HG02973 (cell line): ENCODE measurements at regions not wholly inside any gene's neighbourhood (a gene's known extent, or its start where the extent isn't known, plus 50 kb on each side); places are given as distances from the start of the nearest gene placed in this dataset.
"Not testable (repeated sequence)": the region's sequence is repeated elsewhere in the genome, so short reads cannot be mapped to it uniquely, and the experiment has no call there.

Experiments
- ATAC-seq: cut with Tn5 transposase; IDR thresholded peaks from one replicate; pipeline ENCODE4 v1.9.1; 2021; ENCODE audit warnings: moderate library complexity; ENCODE audit not compliant: unreplicated experiment

DNA sequence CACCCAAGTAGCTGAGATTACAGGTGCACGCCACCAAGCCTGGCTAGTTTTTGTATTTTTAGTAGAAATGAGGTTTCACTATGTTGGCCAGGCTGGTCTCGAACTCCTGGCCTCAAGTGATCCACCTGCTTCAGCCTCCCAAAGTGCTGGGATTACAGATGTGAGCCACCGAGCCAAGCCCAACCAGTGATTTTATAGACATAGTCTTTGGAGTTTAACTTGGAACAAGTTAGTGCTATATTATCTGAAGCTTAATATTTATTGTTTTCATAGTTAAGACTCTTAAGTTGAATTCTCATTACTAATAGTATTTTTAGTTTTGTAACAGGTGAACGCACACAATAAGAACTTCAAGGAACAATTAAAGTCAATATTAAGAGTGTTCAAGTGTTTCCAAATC lies 122.1 kb downstream of the SPAG6 start:
- ATAC-seq: not testable (repeated sequence)

DNA sequence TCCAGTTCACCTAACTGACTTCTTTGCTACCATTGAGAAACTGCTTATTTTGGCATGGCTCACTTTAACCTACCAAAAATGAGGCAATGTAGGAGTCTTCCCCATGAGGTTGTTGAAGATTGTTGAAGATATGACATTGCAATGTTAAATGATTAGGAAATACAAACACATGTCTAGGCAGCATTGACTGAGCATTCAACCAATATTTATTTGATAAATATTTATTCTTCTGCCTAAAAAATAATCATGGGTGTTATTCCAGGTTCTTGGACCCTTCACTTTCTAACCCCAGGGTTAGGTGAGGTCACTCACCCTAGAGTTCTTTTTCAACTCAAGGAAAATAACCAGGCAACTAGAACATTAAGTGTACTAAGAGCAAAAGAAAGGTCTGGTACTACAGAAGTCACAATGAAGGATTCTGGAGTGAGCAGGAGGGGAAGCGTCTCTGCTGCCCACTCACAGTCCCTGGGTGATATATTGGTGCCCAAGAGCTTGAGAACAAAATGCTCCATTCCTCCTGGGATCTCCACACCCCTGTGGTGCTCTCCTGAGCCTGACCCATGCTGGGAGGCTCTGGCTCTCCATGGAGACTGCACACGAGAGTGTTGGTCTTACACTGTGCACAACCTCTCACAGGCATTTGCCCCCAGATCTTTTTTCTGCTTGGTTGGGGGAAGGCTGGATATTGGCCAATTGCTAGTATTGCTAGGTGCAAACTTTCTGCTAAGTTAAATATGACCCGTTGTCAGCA lies 123.4 kb downstream of the SPAG6 start:
- no peak for ATAC-seq

DNA sequence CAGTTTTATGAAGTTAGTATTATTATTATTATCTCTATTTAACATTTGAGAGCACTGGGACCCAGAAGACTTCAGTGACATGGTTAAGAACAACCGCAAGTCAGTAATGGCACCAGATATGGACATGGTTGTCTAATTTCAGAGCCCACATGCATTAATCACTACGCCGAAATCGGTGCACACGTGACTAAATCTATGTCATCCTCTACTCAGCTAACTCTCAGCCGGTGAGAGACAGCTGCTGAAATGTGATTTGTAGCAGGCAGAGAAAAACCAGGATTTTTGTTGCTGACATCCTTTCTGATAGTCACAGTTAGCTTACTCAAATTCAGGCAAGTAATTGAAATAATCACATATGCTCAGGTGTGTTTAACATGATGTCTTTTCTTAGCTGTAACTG lies 127.7 kb downstream of the SPAG6 start:
- no peak for ATAC-seq

DNA sequence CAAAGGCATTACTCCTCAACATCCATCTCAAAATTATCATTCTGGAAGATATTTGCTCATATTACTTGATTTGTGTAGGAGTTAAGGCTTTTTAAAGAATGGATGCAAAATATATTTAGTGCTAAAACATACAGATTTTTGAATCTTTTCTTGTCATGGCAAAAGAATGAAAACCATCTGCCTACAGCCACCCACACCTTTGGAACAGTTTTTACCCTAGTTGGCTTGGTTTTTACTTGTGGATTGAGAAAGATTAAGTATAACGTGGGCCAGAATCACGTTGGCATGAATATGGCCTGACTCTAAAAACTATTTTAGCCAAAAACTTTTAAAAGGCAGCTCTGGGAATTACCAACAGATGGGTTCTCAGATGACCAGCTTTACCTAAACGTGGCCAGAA lies 128.2 kb downstream of the SPAG6 start:
- no peak for ATAC-seq

DNA sequence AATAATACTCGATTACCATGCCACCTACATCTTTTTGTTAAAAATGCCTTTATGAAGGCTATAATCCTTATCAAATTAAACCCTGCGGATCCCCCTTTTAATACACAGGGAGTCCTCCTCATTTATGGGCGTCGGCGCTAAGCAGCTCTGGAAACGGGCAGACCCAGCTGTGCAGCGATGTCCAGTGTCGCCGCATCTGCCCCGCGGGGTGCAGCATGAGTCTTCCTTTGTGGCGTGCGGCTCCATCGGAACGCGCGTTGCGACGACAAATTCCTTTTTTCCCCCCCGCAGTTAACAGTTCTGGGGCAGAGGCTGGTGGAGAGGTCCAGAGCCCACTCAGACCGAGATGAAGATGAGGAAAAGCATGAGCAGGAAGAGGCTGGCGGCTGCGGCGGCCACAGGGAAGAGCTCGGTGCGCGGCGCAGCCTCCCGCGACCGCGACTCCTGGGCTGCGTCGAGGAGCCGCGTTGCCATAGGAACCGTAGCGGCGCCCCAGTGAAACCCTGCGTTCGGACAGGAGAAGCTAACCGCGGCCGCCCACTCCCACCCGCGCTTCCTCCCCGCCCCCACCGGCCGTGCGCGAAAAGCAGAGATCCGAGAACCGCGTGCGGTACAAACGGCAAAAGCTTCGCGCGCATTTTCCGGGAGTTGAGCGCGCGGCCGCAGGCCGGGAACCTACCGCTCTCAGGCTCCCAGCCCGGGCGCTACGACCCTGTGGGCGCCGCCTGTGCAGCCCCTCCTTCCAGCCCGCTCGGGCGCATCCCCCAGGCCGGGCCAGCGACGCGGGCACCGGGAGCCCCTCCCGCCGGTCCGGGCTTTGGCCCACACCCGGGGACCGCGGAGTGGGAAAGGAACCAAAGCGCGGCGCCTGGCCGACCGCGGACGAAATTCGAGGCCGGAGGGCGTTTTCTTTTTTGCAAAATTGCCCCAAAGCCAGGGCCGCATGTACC lies 130.6 kb downstream of the SPAG6 start:
- no peak for ATAC-seq

DNA sequence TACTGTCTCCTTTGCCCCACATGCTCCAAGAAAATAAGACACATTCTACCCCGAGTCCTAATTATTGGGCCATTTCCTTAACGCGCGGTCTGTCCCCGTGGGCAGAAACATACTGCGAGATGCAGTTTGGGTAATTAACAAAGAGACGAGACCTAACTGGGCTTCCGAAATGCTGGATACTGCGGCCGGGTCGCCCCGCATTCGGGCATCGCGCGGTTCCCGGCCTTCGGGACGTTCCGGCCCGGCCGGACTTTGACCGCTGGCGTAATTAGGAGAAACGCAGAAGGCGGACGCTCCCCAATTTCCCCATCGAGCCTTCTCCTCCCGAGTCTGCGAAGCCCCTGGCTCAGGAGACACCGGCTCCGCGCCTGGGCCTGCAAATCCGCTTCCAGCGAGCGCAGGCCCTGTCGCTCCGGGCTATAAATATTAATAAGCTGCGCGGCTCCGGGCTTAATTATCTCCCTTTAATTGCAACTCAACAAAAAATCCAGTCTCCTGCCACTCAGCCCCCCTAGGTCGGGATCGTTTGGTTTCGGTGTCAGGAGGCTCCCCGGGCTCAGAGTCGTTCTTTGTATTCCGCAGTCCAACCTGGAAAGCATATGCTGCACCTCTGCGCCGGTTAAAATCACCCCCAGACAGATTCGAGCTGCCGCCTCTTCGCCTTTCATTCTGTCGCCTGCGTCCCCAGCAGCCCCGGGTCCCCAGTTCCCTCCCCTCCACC lies 131.5 kb downstream of the SPAG6 start:
- no peak for ATAC-seq

DNA sequence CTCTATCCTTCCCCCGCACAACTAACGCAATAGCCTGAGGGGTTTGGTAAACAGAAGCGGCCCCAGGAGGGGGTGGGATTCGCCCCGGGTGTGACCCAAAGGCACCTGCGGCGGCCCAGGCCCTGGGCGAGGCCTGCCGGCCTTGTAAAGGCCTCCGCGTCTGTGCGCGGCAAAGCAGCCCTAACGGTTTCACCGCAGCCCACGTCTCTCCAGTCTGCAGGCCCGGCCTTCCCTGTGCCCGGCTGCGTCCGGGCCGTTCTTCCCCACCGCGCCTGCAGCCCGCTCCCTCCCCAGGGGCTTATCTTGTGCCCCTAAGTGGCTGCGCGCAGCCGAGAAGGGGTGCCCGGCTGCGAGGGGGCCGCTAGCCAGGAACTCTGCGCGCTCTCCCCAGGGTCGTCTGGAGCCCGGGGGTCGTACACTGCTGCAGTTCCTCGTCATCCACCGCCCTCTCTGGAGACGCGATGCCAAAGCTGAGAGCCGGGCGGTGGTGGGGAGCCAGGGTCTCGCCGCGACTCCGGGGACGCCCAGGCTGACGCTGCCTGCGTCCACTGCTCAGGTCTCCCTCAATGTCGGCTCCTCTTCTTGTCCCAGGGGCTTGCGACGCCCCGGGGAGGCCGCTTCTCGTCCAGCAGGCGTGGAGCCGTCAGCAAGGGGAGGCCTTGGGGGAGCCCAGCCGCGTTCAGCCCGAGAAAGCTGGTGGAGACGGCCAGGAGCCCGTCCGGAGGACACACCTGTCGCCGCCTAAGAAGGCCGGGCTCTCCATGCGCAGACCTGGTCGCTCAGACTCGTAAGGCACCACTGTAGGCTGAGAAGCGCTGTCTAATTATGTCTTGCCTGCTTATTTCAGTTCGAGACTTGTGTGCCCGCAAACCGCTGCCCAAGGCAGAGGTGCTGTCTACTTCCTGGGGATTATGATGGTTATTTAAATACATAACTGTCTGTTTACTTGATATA lies 132.3 kb downstream of the SPAG6 start:
- peak; percentile 46 for ATAC-seq

DNA sequence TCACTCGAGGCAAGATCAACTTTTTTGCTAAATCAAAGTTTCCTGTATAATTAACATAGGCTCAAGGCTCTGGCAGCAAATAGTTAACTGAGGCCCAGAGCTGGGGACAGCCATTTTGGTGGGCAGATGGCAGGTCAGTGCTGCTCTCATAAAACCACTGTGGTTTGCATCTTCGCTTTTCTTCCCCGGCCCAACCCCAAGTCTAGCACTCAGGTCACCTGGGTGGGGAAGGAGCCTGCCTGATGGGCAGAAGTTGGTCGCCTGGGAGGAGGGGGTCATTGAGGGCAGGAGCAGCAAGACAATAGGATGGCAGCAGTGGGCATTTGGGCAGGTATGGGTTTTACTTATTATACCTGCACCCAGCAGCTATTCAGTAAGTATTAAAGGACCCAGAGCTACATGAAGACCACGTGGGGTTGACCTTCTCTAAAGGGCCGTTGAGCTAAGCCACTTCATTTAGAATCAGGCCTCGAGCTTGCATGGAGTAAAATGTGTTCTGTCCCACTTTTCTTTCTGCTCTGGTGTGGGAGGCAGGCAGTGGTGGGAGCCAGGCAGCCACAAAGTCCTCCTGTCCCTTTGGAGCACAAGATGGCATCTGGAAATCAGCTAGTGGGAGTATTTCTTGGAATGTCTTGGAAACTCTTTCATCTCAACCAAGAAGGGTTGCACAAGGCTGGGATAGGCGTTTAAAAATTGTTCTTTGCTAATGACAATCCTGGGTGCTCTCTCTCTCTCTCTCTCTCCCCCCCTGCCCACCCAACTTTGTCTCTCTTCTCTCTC lies 133.4 kb downstream of the SPAG6 start:
- no peak for ATAC-seq

DNA sequence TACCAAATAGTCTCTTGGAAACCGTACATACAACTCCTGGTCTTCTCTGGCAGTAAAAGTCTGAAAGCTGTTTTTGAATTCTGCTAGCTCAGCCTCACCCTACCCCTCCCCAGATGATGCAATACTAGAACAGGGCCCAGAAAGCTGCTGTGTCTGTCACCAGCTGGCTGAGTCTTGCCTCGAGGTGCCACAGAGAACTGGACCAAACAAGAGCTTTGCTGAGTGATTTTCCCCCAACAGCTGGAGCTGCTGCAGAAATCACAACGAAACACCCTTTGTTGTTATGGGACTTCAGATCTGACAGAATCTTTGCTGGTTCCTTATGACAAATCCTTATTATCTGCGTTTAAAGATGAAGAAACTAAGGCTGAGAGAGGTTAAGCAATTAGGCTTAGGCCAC lies 134.1 kb downstream of the SPAG6 start:
- no peak for ATAC-seq

DNA sequence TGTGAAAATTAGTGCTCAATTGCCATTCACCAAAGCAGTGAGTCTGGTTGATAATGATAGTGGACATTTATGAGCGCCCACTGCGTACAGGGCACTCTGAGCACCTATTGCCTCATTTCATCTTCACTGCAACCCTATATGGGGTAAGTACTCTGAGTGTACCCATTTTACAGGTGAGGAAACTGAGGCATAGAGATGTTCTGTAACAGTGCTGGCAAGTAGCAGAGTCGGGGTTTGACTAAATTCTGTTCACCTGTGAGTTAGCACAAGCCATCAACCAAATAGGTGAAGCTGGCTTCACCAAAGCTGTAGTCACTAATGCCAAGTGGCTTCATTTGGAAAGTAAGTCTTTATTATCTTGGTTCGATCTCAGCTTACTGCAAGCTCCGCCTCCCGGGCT lies 135.8 kb downstream of the SPAG6 start:
- no peak for ATAC-seq

DNA sequence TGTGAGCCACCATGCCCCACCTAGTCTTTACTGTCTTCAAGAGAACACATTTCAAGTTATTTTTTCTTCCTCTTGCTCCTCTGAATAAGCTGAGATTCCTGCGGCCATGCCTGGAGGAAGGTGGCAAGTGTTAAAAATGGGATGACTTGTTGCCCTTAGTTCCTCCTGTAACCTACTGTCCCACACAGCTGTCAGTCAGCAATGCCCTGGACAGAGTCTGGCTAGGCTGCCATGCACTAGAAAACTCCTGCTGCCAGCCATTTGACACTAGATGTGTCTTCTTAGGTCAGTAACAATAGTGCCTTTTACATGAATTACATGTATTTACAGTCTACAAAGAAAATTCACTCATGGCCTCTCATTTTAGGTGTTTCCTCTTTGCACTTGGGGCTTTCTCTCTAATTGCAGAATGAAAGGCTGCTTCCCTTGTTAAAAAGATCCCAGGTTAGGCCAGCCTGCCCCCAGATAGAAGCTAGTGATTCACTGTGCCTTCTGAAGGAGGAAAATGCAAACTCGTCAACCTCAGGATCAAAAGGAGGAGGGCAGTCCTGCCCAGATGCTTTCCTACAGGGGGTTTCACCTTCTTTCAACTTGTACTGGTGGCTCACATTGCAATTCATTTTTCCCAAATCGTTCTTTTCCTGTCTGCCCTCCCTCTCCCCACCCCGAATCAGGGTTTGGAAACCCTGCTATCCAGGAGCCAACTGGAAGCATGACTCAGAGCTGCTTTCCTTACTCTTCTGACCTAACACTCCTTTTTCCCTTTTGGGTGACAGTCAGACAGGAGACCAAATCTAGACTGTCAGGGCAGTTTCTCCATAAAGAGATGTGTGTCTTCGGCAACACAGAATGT lies 136.6 kb downstream of the SPAG6 start:
- ATAC-seq: no peak

DNA sequence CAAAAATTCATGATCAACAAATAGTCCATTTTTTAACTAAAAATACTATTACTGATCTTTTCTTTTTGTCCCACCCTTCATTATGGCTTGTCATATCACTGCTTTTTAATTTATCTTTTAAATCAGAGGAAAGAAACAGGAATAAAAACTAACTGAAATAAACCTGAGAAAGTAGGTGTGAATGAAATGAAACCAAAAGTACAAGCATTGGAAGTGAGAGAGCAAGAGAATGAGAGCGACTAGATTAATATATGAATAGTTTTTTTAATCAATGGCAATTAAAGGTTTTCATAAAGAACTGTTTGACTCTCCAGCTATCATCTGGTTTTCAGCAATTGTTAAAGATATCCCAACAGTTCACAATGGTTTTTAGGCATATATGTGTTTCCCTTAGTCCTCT lies 137.8 kb downstream of the SPAG6 start:
- no peak for ATAC-seq
